Mesenchymal stem cell (in vitro differentiated cells and primary cell): ENCODE measurements at regions not wholly inside any gene's neighbourhood (a gene's known extent, or its start where the extent isn't known, plus 50 kb on each side); places are given as distances from the start of the nearest gene placed in this dataset.

Source experiments
- DNase-seq: peaks from one replicate; pipeline ENCODE4 v3.0.0-alpha.2; 2013
- H2AFZ ChIP-seq: one replicate; pipeline ENCODE4 v1.6.1; 2013; ENCODE audit warnings: low read depth, mild to moderate bottlenecking, control low read depth, inconsistent platforms, low read length, moderate library complexity
- H2AK5ac ChIP-seq: 2 replicates; pipeline ENCODE4 v1.6.1; 2013; ENCODE audit warnings: low read length, moderate library complexity, mild to moderate bottlenecking, inconsistent platforms; ENCODE audit not compliant: severe bottlenecking
- H2BK120ac ChIP-seq: one replicate; pipeline ENCODE4 v1.6.1; 2013; ENCODE audit warnings: low read depth, mild to moderate bottlenecking, inconsistent platforms, low read length, moderate library complexity
- H2BK12ac ChIP-seq, 2 experiments: one replicate each; pipeline ENCODE4 v1.6.1; 2013; ENCODE audit warnings: inconsistent platforms in 2 of 2, low read length in 2 of 2, mild to moderate bottlenecking in 2 of 2, moderate library complexity in 2 of 2, control low read depth in 1 of 2
- H2BK15ac ChIP-seq: one replicate; pipeline ENCODE4 v1.6.1; 2013; ENCODE audit warnings: mild to moderate bottlenecking, low read depth, inconsistent platforms; ENCODE audit not compliant: poor library complexity, severe bottlenecking
- H2BK5ac ChIP-seq: 2 replicates; pipeline ENCODE4 v1.6.1; 2013; ENCODE audit warnings: low read depth, mild to moderate bottlenecking, low read length, control low read depth, inconsistent platforms; ENCODE audit not compliant: poor library complexity, severe bottlenecking
- H3K14ac ChIP-seq, 2 experiments: one replicate each; pipeline ENCODE4 v1.6.1; 2013; ENCODE audit warnings: inconsistent platforms in 2 of 2, low read length in 2 of 2, control low read depth in 1 of 2, mild to moderate bottlenecking in 1 of 2, moderate library complexity in 1 of 2
- H3K18ac ChIP-seq, 2 experiments: one replicate each; pipeline ENCODE4 v1.6.1; 2013; ENCODE audit warnings: inconsistent platforms in 2 of 2, low read length in 2 of 2, control low read depth in 1 of 2, low read depth in 1 of 2, mild to moderate bottlenecking in 1 of 2
- H3K23ac ChIP-seq, 2 experiments: one replicate each; pipeline ENCODE4 v1.6.1; 2013; ENCODE audit warnings: inconsistent platforms in 2 of 2, low read length in 2 of 2, mild to moderate bottlenecking in 2 of 2, moderate library complexity in 2 of 2, control low read depth in 1 of 2
- H3K27ac ChIP-seq: 2 replicates; pipeline ENCODE4 v1.5.1; 2013; ENCODE audit warnings: mild to moderate bottlenecking, moderate library complexity, low read length, control low read depth, inconsistent platforms; ENCODE audit not compliant: poor library complexity, severe bottlenecking
- H3K27me3 ChIP-seq, 2 experiments: 2 replicates each; pipeline versions ENCODE4 v1.6.1 to v1.7.0; 2013; ENCODE audit warnings: low read length in 2 of 2, mild to moderate bottlenecking in 2 of 2, moderate library complexity in 2 of 2, control low read depth in 1 of 2, inconsistent platforms in 1 of 2; ENCODE audit not compliant: control insufficient read depth in 1 of 2, insufficient read depth in 1 of 2
- H3K36me3 ChIP-seq, 2 experiments: 2 replicates each; pipeline versions ENCODE4 v1.6.1 to v1.7.0; 2013; ENCODE audit warnings: low read length in 2 of 2, control low read depth in 1 of 2, inconsistent platforms in 1 of 2, low read depth in 1 of 2, mild to moderate bottlenecking in 1 of 2; ENCODE audit not compliant: insufficient read depth in 2 of 2, control insufficient read depth in 1 of 2
- H3K4ac ChIP-seq, 2 experiments: one replicate each; pipeline ENCODE4 v1.6.1; 2013; ENCODE audit warnings: inconsistent platforms in 2 of 2, low read length in 2 of 2, mild to moderate bottlenecking in 2 of 2, moderate library complexity in 2 of 2, control low read depth in 1 of 2, low read depth in 1 of 2
- H3K4me1 ChIP-seq: 2 replicates; pipeline ENCODE4 v1.6.1; 2013; ENCODE audit warnings: low read depth, low read length, control low read depth; ENCODE audit not compliant: control insufficient read depth, insufficient read depth
- H3K4me2 ChIP-seq: 2 replicates; pipeline ENCODE4 v1.6.1; 2013; ENCODE audit warnings: low read length, mild to moderate bottlenecking, inconsistent platforms; ENCODE audit not compliant: poor library complexity, severe bottlenecking
- H3K4me3 ChIP-seq, 2 experiments: 2 replicates each; pipeline versions ENCODE4 v1.5.1 to v1.7.0; 2013; ENCODE audit warnings: low read length in 2 of 2, mild to moderate bottlenecking in 2 of 2, control low read depth in 1 of 2, low read depth in 1 of 2; ENCODE audit not compliant: insufficient read depth in 1 of 2
- H3K79me1 ChIP-seq: replicated peaks from 2 replicates; pipeline ENCODE4 v1.6.1; 2013; ENCODE audit warnings: mild to moderate bottlenecking, control low read depth, low read length, inconsistent platforms; ENCODE audit not compliant: poor library complexity, severe bottlenecking
- H3K9ac ChIP-seq: 2 replicates; pipeline ENCODE4 v1.7.0; 2013; ENCODE audit warnings: mild to moderate bottlenecking, low read length, moderate library complexity
- H3K9me3 ChIP-seq: 2 replicates; pipeline ENCODE4 v1.7.0; 2013; ENCODE audit warnings: mild to moderate bottlenecking, low read length; ENCODE audit not compliant: control insufficient read depth
- H4K8ac ChIP-seq: one replicate; pipeline ENCODE4 v1.6.1; 2013; ENCODE audit warnings: inconsistent platforms, mild to moderate bottlenecking, low read length, moderate library complexity
- H4K91ac ChIP-seq: one replicate; pipeline ENCODE4 v1.6.1; 2013; ENCODE audit warnings: mild to moderate bottlenecking, low read length, inconsistent platforms
- WGBS: methylation state at CpG from one replicate; pipeline ENCODE4 v1.1.7; 2013; ENCODE audit warnings: mixed read lengths; 5-methylcytosine and 5-hydroxymethylcytosine counted together

DNA sequence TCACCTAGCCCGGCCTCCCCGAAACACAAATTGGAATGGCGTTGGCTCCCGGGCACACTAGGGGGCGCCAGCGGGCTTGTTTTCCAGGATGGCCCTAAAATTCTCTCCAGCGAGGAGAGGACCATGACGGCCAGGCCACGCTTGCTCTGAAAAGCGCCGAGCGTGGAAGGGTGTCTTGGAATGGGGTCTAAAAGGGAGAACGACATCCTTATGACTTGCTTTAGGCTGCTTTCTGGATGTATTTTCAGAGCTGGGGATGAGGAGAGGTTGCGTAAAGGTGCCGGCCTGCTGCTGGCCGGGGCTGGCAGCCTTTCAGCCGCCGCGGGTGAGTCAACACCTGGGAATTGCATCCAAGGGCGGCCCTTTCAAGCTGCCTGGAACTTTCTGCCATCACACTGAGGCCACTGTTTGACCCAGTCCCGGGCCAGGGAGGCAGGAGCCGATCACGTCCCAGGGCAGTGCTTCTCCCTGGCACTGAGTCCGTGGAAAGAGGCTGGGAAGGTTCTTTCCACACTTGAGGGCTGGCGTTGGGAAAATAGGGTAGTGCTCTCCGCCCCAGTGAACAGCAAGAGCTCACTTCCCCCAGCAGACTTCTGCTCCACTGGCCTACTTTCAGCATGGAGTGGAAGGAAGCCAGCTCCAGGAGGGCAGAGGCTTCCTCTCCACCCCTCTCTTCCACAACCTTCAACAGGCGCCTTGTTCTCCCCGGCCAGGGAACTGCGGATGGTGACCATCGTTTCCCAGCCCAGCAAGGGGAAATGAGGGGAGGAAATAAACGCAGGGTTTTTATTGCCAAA, 216.2 kb downstream of the TTC8 start:
- H3K14ac ChIP-seq, result peak overlapping the region in 1 of 2 experiments; percentile 53
- H3K9me3 ChIP-seq, result no peaks in the 10 kb centered on the region
- H2BK5ac ChIP-seq, result peak overlapping the region; percentile 15
- H3K36me3 ChIP-seq, result no peaks in the 10 kb centered on the region
- H4K8ac ChIP-seq, result peak overlapping the region; percentile 56
- H3K27me3 ChIP-seq, result peaks cover 4 to 21% of the 10 kb centered on the region in 2 experiments
- H2BK12ac ChIP-seq, result no peak overlapping the region
- H3K4me1 ChIP-seq, result peaks cover 7% of the 10 kb centered on the region
- H3K4me3 ChIP-seq, result peak overlapping the region; percentile 37 to 70
- H2BK120ac ChIP-seq, result no peak overlapping the region
- H3K23ac ChIP-seq, result no peak overlapping the region
- WGBS, result 10% methylated on average over 27 of the region's 31 CpGs
- peak overlapping the region; percentile 84 for H2AFZ ChIP-seq
- H2BK15ac ChIP-seq, result peak overlapping the region; percentile 63
- DNase-seq, result peak; percentile 85
- no peak overlapping the region for H3K4ac ChIP-seq
- H2AK5ac ChIP-seq, result no peak overlapping the region
- peak overlapping the region in 1 of 2 experiments; percentile 59 for H3K18ac ChIP-seq
- no peak overlapping the region for H4K91ac ChIP-seq
- H3K27ac ChIP-seq, result peak overlapping the region; percentile 94
- H3K79me1 ChIP-seq, result no peaks in the 10 kb centered on the region
- peak overlapping the region; percentile 88 for H3K4me2 ChIP-seq
- peak overlapping the region; percentile 86 for H3K9ac ChIP-seq

- no peak overlapping the region for H2BK5ac ChIP-seq
- peak overlapping the region; percentile 56 for H4K8ac ChIP-seq
- peak overlapping the region; percentile 86 for H3K9ac ChIP-seq
- H2BK15ac ChIP-seq, result no peak overlapping the region
- DNase-seq, result no peak
- H3K4ac ChIP-seq, result no peak overlapping the region
- WGBS, result 90% methylated on average over 8 of the region's 8 CpGs
- no peak overlapping the region for H3K4me2 ChIP-seq
- no peaks in the 10 kb centered on the region for H3K9me3 ChIP-seq
- H3K79me1 ChIP-seq, result no peaks in the 10 kb centered on the region
- H2BK120ac ChIP-seq, result no peak overlapping the region
- no peak overlapping the region for H4K91ac ChIP-seq
- peak overlapping the region in 1 of 2 experiments; percentile 59 for H3K18ac ChIP-seq
- no peak overlapping the region for H3K14ac ChIP-seq
- H2BK12ac ChIP-seq, result no peak overlapping the region
- peak overlapping the region; percentile 94 for H3K27ac ChIP-seq
- no peak overlapping the region for H3K23ac ChIP-seq
- no peaks in the 10 kb centered on the region for H3K36me3 ChIP-seq
- H3K4me3 ChIP-seq, result peak overlapping the region in 1 of 2 experiments; percentile 70
- H3K4me1 ChIP-seq, result peaks cover 7% of the 10 kb centered on the region
- H2AFZ ChIP-seq, result no peak overlapping the region
- no peak overlapping the region for H2AK5ac ChIP-seq
- H3K27me3 ChIP-seq, result peaks cover 4 to 15% of the 10 kb centered on the region in 2 experiments
Measured at GRCh38 chr14:89041257-89041582, 216.8 kb downstream of the TTC8 start.

GRCh38 chr14:89042021-89042420, 217.6 kb downstream of the TTC8 start:
- no peak overlapping the region for H3K4me3 ChIP-seq
- no peaks in the 10 kb centered on the region for H3K36me3 ChIP-seq
- no peak overlapping the region for H3K9ac ChIP-seq
- no peak overlapping the region for H2AK5ac ChIP-seq
- no peak overlapping the region for H3K27ac ChIP-seq
- H3K4ac ChIP-seq, result no peak overlapping the region
- H4K91ac ChIP-seq, result no peak overlapping the region
- no peak overlapping the region for H2AFZ ChIP-seq
- peaks cover 7% of the 10 kb centered on the region for H3K4me1 ChIP-seq
- no peak overlapping the region for H2BK5ac ChIP-seq
- no peak overlapping the region for H4K8ac ChIP-seq
- H2BK120ac ChIP-seq, result no peak overlapping the region
- no peak overlapping the region for H3K18ac ChIP-seq
- no peak for DNase-seq
- WGBS, result 96% methylated on average over 1 of the region's 1 CpG
- no peaks in the 10 kb centered on the region for H3K79me1 ChIP-seq
- H2BK12ac ChIP-seq, result no peak overlapping the region
- H3K9me3 ChIP-seq, result no peaks in the 10 kb centered on the region
- H3K27me3 ChIP-seq, result peaks cover 4 to 8% of the 10 kb centered on the region in 2 experiments
- no peak overlapping the region for H3K14ac ChIP-seq
- no peak overlapping the region for H2BK15ac ChIP-seq
- H3K23ac ChIP-seq, result no peak overlapping the region
- H3K4me2 ChIP-seq, result no peak overlapping the region

DNA sequence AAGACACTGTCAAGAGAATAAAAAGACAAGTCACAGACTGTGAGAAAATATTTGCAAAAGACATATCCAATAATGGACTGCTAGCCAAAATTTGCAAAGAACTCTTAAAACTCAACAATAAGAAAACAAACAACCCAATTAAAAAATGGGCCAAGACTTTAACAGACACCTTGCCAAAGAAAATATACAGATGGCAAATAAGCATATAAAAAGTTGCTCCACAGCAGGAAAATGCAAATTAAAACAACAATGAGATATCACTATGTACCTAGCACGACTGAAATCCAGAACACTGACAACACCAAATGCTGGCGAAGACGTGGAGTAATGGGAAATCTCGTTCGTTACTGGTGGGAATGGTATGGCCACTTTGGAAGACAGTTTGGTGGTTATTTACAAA, 228.9 kb downstream of the TTC8 start:
- H3K4ac ChIP-seq, result no peak overlapping the region
- no peak overlapping the region for H4K91ac ChIP-seq
- no peak overlapping the region for H3K18ac ChIP-seq
- H3K27me3 ChIP-seq, result no peaks in the 10 kb centered on the region
- H3K9ac ChIP-seq, result no peak overlapping the region
- no peak overlapping the region for H3K4me3 ChIP-seq
- no peak overlapping the region for H3K27ac ChIP-seq
- no peak overlapping the region for H3K23ac ChIP-seq
- H3K79me1 ChIP-seq, result no peaks in the 10 kb centered on the region
- no peak overlapping the region for H2BK15ac ChIP-seq
- H2BK12ac ChIP-seq, result no peak overlapping the region
- H2BK120ac ChIP-seq, result no peak overlapping the region
- no peak overlapping the region for H2BK5ac ChIP-seq
- WGBS, result 65% methylated on average over 4 of the region's 5 CpGs
- H3K4me2 ChIP-seq, result no peak overlapping the region
- no peak overlapping the region for H3K14ac ChIP-seq
- no peak overlapping the region for H2AFZ ChIP-seq
- H2AK5ac ChIP-seq, result no peak overlapping the region
- no peaks in the 10 kb centered on the region for H3K36me3 ChIP-seq
- H4K8ac ChIP-seq, result no peak overlapping the region
- H3K4me1 ChIP-seq, result no peaks in the 10 kb centered on the region
- H3K9me3 ChIP-seq, result peaks cover 6% of the 10 kb centered on the region
- no peak for DNase-seq
